ENCODE measurements at regions not wholly inside any gene's neighbourhood (a gene's known extent, or its start where the extent isn't known, plus 50 kb on each side); places are given as distances from the start of the nearest gene placed in this dataset.

DNA sequence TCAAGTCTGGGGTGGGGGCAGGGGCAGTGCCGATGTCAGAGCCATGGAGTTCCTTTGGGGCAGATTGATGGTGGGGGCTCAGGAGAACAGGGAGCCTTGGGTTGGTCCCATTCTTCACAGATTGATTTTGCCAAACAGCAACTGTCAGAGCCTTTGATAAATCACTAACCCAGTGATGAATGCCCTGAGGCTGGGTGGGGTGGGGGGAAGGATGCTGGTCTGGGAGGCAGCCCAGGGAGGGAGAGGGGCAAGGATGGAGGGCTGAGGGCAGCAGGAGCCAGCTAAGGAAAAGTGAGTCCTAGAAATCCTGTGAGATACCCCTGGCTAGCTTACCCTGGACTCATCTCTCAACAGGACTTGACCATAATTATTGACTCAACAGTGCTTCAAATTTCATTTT is 60.1 kb upstream of the ARAP3 start:
- no peak for TF ChIP-seq CTCF (IDR thresholded peaks at IDR 0.05; ENCODE audit: extremely low read depth, missing control alignments)
- no peak for DNase-seq (ENCODE audit: low spot score)

- DNase-seq (ENCODE audit: low spot score), result no peak
These were observed 58.9 kb upstream of the ARAP3 start for GRCh38 chr5:141740885-141741284.

GRCh38 chr5:141737535-141737934 is 55.5 kb upstream of the ARAP3 start:
- no peak for DNase-seq (ENCODE audit: low spot score)
- TF ChIP-seq CTCF (IDR thresholded peaks at IDR 0.05; ENCODE audit: extremely low read depth, missing control alignments), result no peak

More at GRCh38 chr5:141740885-141741284, 58.9 kb upstream of the ARAP3 start:
- no peak for TF ChIP-seq CTCF (IDR thresholded peaks at IDR 0.05; ENCODE audit: extremely low read depth, missing control alignments)

DNA sequence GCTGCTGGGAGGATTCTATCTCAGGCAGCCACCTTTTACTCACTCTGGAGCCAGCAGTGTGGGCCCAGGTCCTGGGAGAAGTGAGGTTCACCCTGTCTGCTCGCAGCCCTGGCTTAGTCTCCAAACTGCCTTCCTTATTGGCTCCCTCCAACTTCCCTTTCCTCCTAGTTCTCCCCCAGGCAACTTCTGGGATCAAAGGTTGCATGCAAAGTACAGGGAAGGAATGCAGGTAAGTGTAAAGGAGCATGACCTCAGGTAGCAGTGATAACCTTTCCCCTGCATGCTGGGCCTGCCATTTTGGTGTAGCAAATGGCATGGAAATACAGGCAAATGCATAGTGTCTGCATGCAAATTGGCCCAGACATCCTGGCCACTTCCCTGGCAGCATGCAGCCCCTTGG is 53.8 kb upstream of the ARAP3 start:
- TF ChIP-seq CTCF (IDR thresholded peaks at IDR 0.05; ENCODE audit: extremely low read depth, missing control alignments), result no peak
- no peak for DNase-seq (ENCODE audit: low spot score)

DNA sequence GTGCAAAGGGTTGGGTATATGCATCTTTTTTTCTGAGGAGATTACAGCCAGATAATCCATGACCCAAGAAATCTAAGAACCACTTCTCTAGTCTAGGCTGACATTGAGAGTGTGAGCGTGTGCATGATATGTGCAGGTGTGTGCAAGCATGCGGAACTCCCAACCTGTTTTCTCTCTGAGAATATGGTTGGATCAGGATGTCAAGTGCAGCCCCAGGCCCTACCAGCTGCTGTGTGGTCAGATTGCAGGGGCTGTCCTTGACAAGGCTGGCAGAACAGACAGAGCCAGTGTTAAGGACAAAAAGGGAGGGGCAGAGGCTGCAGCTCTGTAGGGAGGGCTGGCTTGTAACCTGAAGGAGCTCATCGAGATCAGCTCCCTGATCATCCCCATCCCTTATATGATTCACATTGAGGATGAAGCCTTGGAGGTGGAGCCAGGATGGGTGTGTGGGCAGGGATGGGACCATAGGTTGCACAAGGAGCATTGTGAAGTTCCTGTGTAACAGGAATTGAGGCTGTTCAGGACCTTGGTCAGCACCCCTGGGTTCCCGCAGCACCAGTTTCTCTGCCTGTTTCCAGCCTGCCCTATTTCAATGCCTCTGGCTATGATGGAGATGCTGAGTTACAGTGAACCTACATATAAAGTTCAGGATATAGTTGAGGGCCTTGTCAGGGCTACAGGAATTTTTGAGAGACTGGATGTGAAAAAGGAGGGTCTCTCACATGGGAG is 52.6 kb upstream of the ARAP3 start:
- no peak for TF ChIP-seq CTCF (IDR thresholded peaks at IDR 0.05; ENCODE audit: extremely low read depth, missing control alignments)
- DNase-seq (ENCODE audit: low spot score), result peak; percentile 55

DNA sequence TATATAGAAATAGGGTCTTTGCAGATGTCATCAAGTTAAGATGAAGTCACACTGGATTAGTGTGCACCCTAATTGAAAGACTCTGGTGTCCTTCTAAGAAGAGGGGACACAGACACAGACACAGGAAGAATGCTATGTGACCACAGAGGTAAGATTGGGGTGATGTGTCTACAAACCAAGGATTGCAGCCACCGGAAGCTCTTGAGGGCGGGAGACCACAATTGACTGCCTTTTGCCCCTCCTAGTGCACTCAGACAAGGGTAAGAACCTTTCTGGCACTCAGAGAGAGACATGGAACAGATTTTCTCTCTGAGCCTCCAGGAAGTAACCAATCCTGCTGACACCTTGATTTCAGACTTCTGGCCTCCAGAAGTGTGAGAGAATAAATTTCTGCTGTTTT is 51.2 kb upstream of the ARAP3 start:
- TF ChIP-seq CTCF (IDR thresholded peaks at IDR 0.05; ENCODE audit: extremely low read depth, missing control alignments), result no peak
- no peak for DNase-seq (ENCODE audit: low spot score)

DNA sequence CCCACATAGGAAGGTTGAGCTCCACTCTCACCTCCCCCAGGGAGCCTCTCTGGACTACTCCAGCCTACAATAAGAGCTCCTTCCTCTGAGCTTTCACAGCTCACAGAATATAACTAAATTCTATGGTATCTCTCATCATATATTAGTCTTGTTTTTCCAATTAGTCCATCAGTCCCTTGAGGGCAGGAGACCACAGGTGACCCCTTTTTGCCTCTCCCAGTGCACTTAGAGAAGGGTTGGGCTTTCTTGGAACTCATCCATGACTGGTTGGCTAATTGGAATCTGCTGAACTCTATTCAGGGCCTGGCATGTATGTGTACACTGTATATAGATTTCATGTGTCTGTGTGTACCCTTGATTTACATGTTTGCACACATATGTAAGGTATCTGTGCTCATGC is 50.4 kb upstream of the ARAP3 start:
- TF ChIP-seq CTCF (IDR thresholded peaks at IDR 0.05; ENCODE audit: extremely low read depth, missing control alignments), result no peak
- DNase-seq (ENCODE audit: low spot score), result no peak
